Astrocyte of the cerebellum (primary cell): ENCODE measurements at regions not wholly inside any gene's neighbourhood (a gene's known extent, or its start where the extent isn't known, plus 50 kb on each side); places are given as distances from the start of the nearest gene placed in this dataset.

ENCODE experiments used
- DNase-seq: peaks from one replicate; pipeline ENCODE4 v3.0.0-alpha.2; 2011; ENCODE audit warnings: low read depth
- H3K4me3 ChIP-seq: 2 replicates; pipeline ENCODE4 v1.5.1; 2011; ENCODE audit warnings: mild to moderate bottlenecking, low read depth, low read length, moderate library complexity
- in situ Hi-C: cut with HindIII; loops from 2 replicates; pipeline ENCODE4 v1.10.0; 2017; ENCODE audit warnings: low sequenced_read_pairs
- TF ChIP-seq, protein P1 (sequence below): IDR thresholded peaks from 2 replicates; pipeline ENCODE4 v1.5.1; 2012; ENCODE audit warnings: low read length, low read depth, moderate library complexity, mild to moderate bottlenecking; ENCODE audit errors: missing control alignments

DNA sequence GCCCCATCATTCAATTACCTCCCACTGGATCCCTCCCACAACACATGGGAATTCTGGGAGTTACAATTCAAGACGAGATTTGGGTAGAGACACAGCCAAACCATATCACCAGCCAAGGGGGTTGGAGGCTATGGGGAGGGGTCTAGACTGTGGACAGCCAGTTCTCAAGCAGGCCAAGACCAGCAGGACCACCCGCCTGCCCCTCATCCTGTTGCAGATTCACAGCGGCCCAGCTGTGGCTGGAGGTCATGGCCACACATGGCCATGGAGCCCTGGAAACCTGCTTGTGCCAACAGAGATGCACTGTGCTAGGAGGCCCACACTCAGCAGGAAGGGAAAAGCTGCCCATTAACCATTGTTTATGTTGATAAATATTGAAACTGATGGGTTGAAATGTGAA lies 240.5 kb downstream of the TTLL2 start:
- DNase-seq, result no peak
- TF ChIP-seq, protein P1, sequence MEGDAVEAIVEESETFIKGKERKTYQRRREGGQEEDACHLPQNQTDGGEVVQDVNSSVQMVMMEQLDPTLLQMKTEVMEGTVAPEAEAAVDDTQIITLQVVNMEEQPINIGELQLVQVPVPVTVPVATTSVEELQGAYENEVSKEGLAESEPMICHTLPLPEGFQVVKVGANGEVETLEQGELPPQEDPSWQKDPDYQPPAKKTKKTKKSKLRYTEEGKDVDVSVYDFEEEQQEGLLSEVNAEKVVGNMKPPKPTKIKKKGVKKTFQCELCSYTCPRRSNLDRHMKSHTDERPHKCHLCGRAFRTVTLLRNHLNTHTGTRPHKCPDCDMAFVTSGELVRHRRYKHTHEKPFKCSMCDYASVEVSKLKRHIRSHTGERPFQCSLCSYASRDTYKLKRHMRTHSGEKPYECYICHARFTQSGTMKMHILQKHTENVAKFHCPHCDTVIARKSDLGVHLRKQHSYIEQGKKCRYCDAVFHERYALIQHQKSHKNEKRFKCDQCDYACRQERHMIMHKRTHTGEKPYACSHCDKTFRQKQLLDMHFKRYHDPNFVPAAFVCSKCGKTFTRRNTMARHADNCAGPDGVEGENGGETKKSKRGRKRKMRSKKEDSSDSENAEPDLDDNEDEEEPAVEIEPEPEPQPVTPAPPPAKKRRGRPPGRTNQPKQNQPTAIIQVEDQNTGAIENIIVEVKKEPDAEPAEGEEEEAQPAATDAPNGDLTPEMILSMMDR, result no peak
- H3K4me3 ChIP-seq, result no peak overlapping the region
- in situ Hi-C loops, result no loop called here

DNA sequence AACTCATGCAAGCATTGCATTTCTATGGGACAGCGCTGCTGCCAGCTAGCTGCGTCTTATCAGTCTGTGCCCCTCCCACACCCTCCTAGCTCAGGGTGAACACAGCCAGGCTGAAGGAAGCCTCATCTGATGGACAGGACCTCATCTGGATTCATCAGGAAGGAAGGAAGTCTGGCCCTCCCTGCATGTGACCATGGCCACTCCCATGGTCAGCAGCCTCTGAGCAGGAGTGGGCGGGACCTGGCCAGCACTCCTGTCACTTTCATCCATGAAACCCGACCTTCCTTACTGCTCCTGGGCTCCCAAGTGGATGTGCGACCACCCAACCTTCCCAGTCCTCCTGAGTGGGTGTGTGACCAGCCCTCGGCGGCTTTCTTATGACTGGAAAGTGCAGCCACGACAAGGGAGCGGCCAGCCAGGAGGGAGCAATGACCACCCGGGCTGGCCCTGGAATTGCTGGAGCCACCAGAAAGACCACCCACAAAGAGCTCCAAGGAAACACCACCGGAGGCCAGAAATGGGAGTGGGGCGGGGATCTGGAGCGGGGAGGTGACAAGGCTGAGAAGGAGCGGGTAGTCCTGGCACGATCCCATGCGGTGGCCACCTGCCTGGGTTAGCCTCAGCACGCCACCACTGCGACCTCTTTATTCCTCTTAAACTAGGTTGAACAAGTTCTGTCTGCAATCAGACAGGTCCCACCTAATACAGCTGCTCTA lies 241.2 kb downstream of the TTLL2 start:
- no peak for DNase-seq
- in situ Hi-C loops, result no loop called here
- H3K4me3 ChIP-seq, result no peak overlapping the region
- TF ChIP-seq, protein P1, result no peak

DNA sequence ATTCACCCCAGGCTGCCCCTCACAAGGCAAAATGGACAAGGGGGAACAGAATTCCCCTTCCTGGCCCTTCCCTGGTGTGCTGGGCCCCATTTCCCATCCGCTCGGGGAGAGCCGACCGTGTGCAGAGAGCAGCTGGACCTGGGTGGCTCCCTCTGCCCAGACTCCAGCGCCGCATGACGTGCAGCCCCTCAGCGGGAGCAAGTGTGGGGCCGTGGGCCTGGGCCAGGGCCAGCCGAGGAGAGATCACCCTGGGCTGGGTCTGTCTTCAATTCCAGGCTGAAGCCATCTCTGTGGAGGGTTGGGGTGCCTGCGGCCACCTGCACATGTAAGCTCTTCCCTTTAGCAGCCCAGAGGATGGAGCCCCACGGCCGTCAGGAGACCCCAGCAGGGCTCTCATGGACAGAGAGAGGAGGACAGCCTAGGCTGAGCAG lies 241.8 kb downstream of the TTLL2 start:
- no peak overlapping the region for H3K4me3 ChIP-seq
- TF ChIP-seq, protein P1, result no peak
- DNase-seq, result no peak
- in situ Hi-C loops, result no loop called here

DNA sequence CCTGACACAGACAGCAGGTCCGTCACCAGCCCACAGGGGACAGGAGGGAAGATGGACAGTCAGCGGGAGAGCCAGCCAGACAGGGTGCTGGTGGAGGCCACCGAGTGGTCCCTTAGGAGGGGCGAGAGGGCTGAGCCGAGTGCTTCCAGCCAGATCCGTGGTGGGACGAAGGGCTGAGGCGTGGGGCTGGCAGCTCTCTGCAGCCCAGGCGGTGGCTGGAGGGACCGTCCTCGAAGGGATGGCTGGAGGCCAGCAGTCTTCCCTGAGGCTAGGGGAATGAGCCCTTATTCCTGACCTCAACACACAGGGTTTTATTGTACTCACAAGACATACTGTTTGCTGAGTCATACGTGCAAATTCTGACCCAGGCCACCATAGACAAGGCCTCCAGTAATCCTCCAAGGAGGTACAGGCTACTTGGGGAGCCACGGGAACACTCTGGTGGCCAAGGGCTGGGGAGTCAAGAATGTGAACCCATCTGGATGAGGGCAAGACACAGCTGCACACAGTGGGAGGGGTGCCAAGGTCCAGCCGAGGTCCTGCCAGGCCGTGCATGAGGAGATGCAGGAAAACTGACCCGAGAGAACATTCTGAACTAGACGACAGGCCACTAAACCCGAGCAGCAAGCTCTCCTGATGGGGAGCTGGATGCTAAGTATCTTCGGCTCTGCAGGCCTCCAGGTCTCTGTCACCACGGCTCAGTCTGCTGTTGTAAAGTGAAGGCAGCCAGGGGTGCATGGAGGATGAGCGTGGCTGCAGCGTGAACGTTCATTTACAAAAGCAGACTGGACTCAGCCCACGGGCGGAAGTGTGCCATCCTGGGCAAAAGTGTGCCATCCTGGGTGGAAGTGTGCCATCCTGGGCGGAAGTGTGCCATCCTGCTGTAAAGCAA lies 242.5 kb downstream of the TTLL2 start:
- TF ChIP-seq, protein P1, result no peak
- no peak for DNase-seq
- in situ Hi-C loops, result no loop called here
- no peak overlapping the region for H3K4me3 ChIP-seq

DNA sequence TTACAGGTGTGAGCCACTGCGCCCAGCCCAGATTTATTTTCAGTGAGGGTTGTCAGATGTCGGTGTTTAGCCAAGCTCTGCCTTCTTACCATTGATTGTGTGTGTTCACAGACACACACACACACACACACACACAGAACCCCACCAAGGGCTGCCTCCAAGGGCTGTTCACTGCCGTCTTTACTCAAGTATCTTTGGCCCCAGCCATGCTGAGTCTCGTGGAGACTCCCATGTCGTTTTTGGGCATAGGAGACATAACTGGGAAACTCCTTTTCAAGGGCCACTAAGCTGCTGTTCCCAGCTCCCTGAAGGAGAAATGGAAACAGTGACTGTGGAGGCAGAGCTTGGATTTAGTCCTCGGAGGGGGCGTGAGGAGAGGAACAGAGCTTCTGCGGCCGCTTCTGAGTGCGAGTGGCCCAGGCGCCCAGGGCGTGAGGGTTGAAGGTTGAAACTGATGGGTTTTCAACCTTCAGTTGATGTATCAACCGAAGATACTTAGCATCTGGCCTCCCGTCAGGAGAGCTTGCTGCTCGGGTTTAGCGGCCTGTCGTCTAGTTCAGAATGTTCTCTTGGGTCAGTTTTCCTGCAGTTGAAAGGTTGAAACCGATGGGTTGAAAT lies 243.6 kb downstream of the TTLL2 start:
- TF ChIP-seq, protein P1, result no peak
- no peak overlapping the region for H3K4me3 ChIP-seq
- in situ Hi-C loops, result no loop called here
- DNase-seq, result no peak

DNA sequence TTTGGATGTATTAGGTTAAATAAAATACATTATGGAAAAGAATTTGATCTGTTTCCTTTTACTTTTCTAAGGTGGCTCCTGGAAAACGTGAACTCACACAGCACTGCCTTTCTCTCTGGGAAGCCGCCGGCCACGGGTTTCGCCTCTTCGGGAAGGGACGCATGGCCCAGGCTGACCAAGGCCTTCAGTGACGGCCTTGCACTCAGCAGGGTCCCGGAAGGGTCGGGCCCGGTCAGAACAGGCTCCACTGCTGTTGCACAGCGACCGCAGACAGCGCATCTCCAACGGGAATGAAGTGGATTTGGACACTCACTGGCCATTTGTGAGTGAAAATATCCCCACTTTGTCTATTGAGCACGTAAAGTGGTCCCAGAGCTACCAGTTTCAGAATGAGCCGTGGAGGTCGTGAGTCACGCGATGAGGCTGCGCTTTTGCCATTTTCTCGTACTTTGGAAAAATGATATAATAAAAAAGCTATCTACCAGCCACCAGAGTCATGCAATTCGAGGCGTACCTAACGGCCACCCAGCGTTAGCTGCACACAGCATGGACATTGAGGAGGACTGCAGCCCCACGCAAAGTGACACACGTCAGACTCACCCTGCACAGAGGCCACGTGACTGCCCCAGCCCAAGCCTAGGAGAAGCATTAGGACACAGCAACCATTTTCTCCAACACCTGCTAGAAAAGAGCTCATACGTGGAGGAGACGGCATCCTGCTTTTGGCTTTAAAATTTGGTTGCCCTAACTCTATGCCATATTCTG lies 244.3 kb downstream of the TTLL2 start:
- TF ChIP-seq, protein P1, result no peak
- no peak for DNase-seq
- in situ Hi-C loops, result no loop called here
- H3K4me3 ChIP-seq, result no peak overlapping the region
